GM19463 (cell line): ENCODE measurements at regions not wholly inside any gene's neighbourhood (a gene's known extent, or its start where the extent isn't known, plus 50 kb on each side); places are given as distances from the start of the nearest gene placed in this dataset.

Experiments
- ATAC-seq: cut with Tn5 transposase; IDR thresholded peaks from one replicate; pipeline ENCODE4 v1.9.1; 2021; ENCODE audit warnings: mild to moderate bottlenecking, moderate library complexity; ENCODE audit not compliant: unreplicated experiment

GRCh38 chrX:10800796-10801195, 180.4 kb upstream of the MID1 start:
- ATAC-seq, result no peak

GRCh38 chrX:10811111-10811510, 190.7 kb upstream of the MID1 start:
- ATAC-seq, result no peak

GRCh38 chrX:10813761-10814160, 193.4 kb upstream of the MID1 start:
- no peak for ATAC-seq

GRCh38 chrX:10818651-10819050, 198.3 kb upstream of the MID1 start:
- ATAC-seq, result no peak

- ATAC-seq, result no peak
These were observed 199.6 kb upstream of the MID1 start for GRCh38 chrX:10819973-10820372.

GRCh38 chrX:10821293-10821692, 200.9 kb upstream of the MID1 start:
- peak; percentile 80 for ATAC-seq

GRCh38 chrX:10828036-10828435, 207.7 kb upstream of the MID1 start:
- ATAC-seq, result no peak

GRCh38 chrX:10828640-10829039, 208.3 kb upstream of the MID1 start:
- ATAC-seq, result no peak

GRCh38 chrX:10831716-10832502, 211.5 kb upstream of the MID1 start:
- ATAC-seq, result no peak

- ATAC-seq, result no peak
These were observed 213.1 kb upstream of the MID1 start for GRCh38 chrX:10833299-10834169.

- ATAC-seq, result no peak
These were observed 221.2 kb upstream of the MID1 start for GRCh38 chrX:10841579-10841978.

GRCh38 chrX:10842646-10843045, 222.3 kb upstream of the MID1 start:
- no peak for ATAC-seq

GRCh38 chrX:10847333-10847732, 226.9 kb upstream of the MID1 start:
- no peak for ATAC-seq

- ATAC-seq, result no peak
These were observed 231.4 kb upstream of the MID1 start for GRCh38 chrX:10851809-10852208.

- no peak for ATAC-seq
These were observed 234.2 kb upstream of the MID1 start for GRCh38 chrX:10854594-10854993.

GRCh38 chrX:10855845-10856244, 235.5 kb upstream of the MID1 start:
- ATAC-seq, result no peak

- ATAC-seq, result no peak
These were observed 236.4 kb upstream of the MID1 start for GRCh38 chrX:10856797-10857196.

GRCh38 chrX:10859353-10859752, 239.0 kb upstream of the MID1 start:
- ATAC-seq, result no peak

GRCh38 chrX:10875995-10876394, 235.1 kb upstream of the HCCS start:
- ATAC-seq, result peak; percentile 89

- ATAC-seq, result no peak
These were observed 228.6 kb upstream of the HCCS start for GRCh38 chrX:10882484-10882883.

- ATAC-seq, result no peak
These were observed 226.9 kb upstream of the HCCS start for GRCh38 chrX:10884246-10884645.

- no peak for ATAC-seq
These were observed 218.4 kb upstream of the HCCS start for GRCh38 chrX:10892621-10893225.
